HEK293T (cell line): ENCODE measurements at regions not wholly inside any gene's neighbourhood (a gene's known extent, or its start where the extent isn't known, plus 50 kb on each side); places are given as distances from the start of the nearest gene placed in this dataset.

ENCODE experiments used
- ARNT ChIP-seq: fragments of 450-650 bp; IDR thresholded peaks from 2 replicates; pipeline ENCODE4 v1.6.1; 2017; ENCODE audit warnings: mild to moderate bottlenecking
- BHLHE40 ChIP-seq: fragments of 450-650 bp; IDR thresholded peaks from 2 replicates; pipeline ENCODE4 v1.6.1; 2016; ENCODE audit warnings: mild to moderate bottlenecking, moderate library complexity, borderline replicate concordance
- CTBP1 ChIP-seq: fragments of 450-650 bp; IDR thresholded peaks from 2 replicates; pipeline ENCODE4 v1.6.1; 2016; ENCODE audit warnings: borderline replicate concordance
- FOXK2 ChIP-seq: fragments of 450-650 bp; IDR thresholded peaks from 2 replicates; pipeline ENCODE4 v1.6.1; 2016; ENCODE audit warnings: mild to moderate bottlenecking
- SP1 ChIP-seq: fragments of 450-650 bp; IDR thresholded peaks from 2 replicates; pipeline ENCODE4 v1.6.1; 2017
- ZNF384 ChIP-seq: fragments of 450-650 bp; IDR thresholded peaks from 2 replicates; pipeline ENCODE4 v1.6.1; 2016
- TF ChIP-seq, protein P1 (sequence below): fragments of 450-650 bp; IDR thresholded peaks from 2 replicates; pipeline ENCODE4 v1.6.1; 2016

DNA sequence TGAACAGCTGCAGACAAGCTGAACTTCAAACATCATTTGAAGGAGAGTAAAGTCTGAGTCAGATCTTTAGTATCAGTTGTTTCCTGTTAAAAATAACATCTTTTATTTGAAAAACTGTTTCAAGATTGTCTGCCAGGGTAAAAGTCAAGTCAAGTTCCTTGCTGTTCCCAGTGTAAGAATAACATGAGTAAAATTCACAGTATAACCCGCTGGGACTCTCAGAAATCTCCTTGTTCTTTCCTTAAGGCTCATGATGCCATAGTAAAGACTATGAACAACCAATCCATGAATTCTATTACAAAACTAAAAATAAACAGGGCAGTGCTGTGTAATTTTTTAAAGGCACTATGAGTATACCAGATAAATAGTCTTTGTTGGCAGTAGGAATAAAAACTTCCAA is 112.9 kb downstream of the IRS2 start:
- TF ChIP-seq SP1 (no peak), ZNF384 (no peak), CTBP1 (no peak), FOXK2 (no peak), ARNT (no peak), BHLHE40 (no peak)
- TF ChIP-seq, protein P1, sequence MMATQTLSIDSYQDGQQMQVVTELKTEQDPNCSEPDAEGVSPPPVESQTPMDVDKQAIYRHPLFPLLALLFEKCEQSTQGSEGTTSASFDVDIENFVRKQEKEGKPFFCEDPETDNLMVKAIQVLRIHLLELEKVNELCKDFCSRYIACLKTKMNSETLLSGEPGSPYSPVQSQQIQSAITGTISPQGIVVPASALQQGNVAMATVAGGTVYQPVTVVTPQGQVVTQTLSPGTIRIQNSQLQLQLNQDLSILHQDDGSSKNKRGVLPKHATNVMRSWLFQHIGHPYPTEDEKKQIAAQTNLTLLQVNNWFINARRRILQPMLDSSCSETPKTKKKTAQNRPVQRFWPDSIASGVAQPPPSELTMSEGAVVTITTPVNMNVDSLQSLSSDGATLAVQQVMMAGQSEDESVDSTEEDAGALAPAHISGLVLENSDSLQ = no peak
